Nephron progenitor cell (in vitro differentiated cells): ENCODE measurements at regions not wholly inside any gene's neighbourhood (a gene's known extent, or its start where the extent isn't known, plus 50 kb on each side); places are given as distances from the start of the nearest gene placed in this dataset.

Source experiments
- DNase-seq: peaks from one replicate; pipeline ENCODE4 v3.0.0; 2021
- H3K27ac Mint-ChIP-seq: 2 replicates; pipeline ENCODE4 v1.8.0; 2021; ENCODE audit warnings: mild to moderate bottlenecking, moderate library complexity, mixed read lengths
- H3K27me3 Mint-ChIP-seq: 2 replicates; pipeline ENCODE4 v1.8.0; 2021; ENCODE audit warnings: mild to moderate bottlenecking, low read depth, mixed read lengths; ENCODE audit not compliant: poor library complexity
- H3K36me3 Mint-ChIP-seq: 2 replicates; pipeline ENCODE4 v1.8.0; 2021; ENCODE audit warnings: low read depth, mixed read lengths
- H3K4me1 Mint-ChIP-seq: 2 replicates; pipeline ENCODE4 v1.8.0; 2021; ENCODE audit warnings: mixed read lengths
- H3K4me3 Mint-ChIP-seq: 2 replicates; pipeline ENCODE4 v1.8.0; 2021; ENCODE audit warnings: mild to moderate bottlenecking, moderate library complexity, mixed read lengths
- H3K9me3 Mint-ChIP-seq: 2 replicates; pipeline ENCODE4 v1.8.0; 2021; ENCODE audit warnings: mild to moderate bottlenecking, moderate library complexity, mixed read lengths
- CTCF ChIP-seq: fragments of 200-600 bp; sonication (generic); IDR thresholded peaks from 2 replicates; pipeline ENCODE4 v1.5.0; 2021; ENCODE audit warnings: antibody characterized with exemption

- no peak for DNase-seq
Measured at GRCh38 chr9:7346144-7346543, 453.4 kb downstream of the DMAC1 start.

GRCh38 chr9:7342736-7343135 lies 456.8 kb downstream of the DMAC1 start:
- DNase-seq: no peak
- Mint-ChIP-seq H3K4me3 (no peak overlapping the region), H3K4me1 (peaks cover 8% of the 10 kb centered on the region), H3K9me3 (no peaks in the 10 kb centered on the region), H3K27me3 (peaks cover 10% of the 10 kb centered on the region), H3K36me3 (no peaks in the 10 kb centered on the region), H3K27ac (no peak overlapping the region)
- no peak for TF ChIP-seq CTCF

More at GRCh38 chr9:7346144-7346543, 453.4 kb downstream of the DMAC1 start:
- Mint-ChIP-seq H3K27me3 (peaks cover 7% of the 10 kb centered on the region), H3K4me1 (no peaks in the 10 kb centered on the region), H3K9me3 (peaks cover 17% of the 10 kb centered on the region), H3K36me3 (peaks cover 11% of the 10 kb centered on the region), H3K4me3 (no peak overlapping the region), H3K27ac (no peak overlapping the region)
- no peak for TF ChIP-seq CTCF

GRCh38 chr9:7342229-7342628 lies 457.3 kb downstream of the DMAC1 start:
- no peak for TF ChIP-seq CTCF
- Mint-ChIP-seq H3K4me3 (no peak overlapping the region), H3K9me3 (no peaks in the 10 kb centered on the region), H3K4me1 (peaks cover 8% of the 10 kb centered on the region), H3K27ac (peak overlapping the region; percentile 77), H3K36me3 (no peaks in the 10 kb centered on the region), H3K27me3 (peaks cover 8% of the 10 kb centered on the region)
- no peak for DNase-seq

- Mint-ChIP-seq H3K27me3 (peaks cover 7% of the 10 kb centered on the region), H3K27ac (no peak overlapping the region), H3K4me1 (peaks cover 8% of the 10 kb centered on the region), H3K4me3 (no peak overlapping the region), H3K36me3 (no peaks in the 10 kb centered on the region), H3K9me3 (no peaks in the 10 kb centered on the region)
- no peak for TF ChIP-seq CTCF
- DNase-seq: no peak
Measured at GRCh38 chr9:7341571-7341970, 458.0 kb downstream of the DMAC1 start.

- Mint-ChIP-seq H3K27ac (no peak overlapping the region), H3K9me3 (no peaks in the 10 kb centered on the region), H3K27me3 (peaks cover 7% of the 10 kb centered on the region)
Measured at GRCh38 chr9:7340451-7340850, 459.1 kb downstream of the DMAC1 start.

More at GRCh38 chr9:7340451-7340850, 459.1 kb downstream of the DMAC1 start:
- no peak overlapping the region for H3K4me3 Mint-ChIP-seq
- H3K4me1 Mint-ChIP-seq: peaks cover 8% of the 10 kb centered on the region
- no peak for TF ChIP-seq CTCF
- H3K36me3 Mint-ChIP-seq: no peaks in the 10 kb centered on the region
- DNase-seq: no peak
